Activated CD8-positive, alpha-beta T cell treated with anti-CD3 and anti-CD28 coated beads, Interleukin-2, amount 10 ng/mL, durations not matched to agents 7 days and 5 days (primary cell): ENCODE measurements at regions not wholly inside any gene's neighbourhood (a gene's known extent, or its start where the extent isn't known, plus 50 kb on each side); places are given as distances from the start of the nearest gene placed in this dataset.
"Not testable (repeated sequence)": the region's sequence is repeated elsewhere in the genome, so short reads cannot be mapped to it uniquely, and the experiment has no call there.

Experiments
- ATAC-seq: fragments of 150-1000 bp; cut with Tn5 transposase; one replicate; pipeline ENCODE4 v1.10.0; 2021; ENCODE audit warnings: moderate library complexity
- CTCF ChIA-PET: fragments of 350-600 bp; sonication (Branson Sonifier 250); formaldehyde crosslinking; loops from one replicate; lab custom pipeline; 2021; ENCODE audit warnings: antibody characterized with exemption; lab: Charles Lee
- POLR2A ChIA-PET: fragments of 350-600 bp; sonication (Branson Sonifier 250); formaldehyde crosslinking; loops from one replicate; lab custom pipeline; 2021; ENCODE audit warnings: antibody characterized with exemption; lab: Charles Lee
- DNase-seq: peaks from one replicate; pipeline ENCODE4 v3.0.0-alpha.2; 2020
- H3K27ac Mint-ChIP-seq: one replicate; pipeline ENCODE4 v1.8.0; 2021; ENCODE audit warnings: mild to moderate bottlenecking, mixed read lengths
- H3K27me3 Mint-ChIP-seq: one replicate; pipeline ENCODE4 v1.8.0; 2021; ENCODE audit warnings: low read depth, mixed read lengths
- H3K36me3 Mint-ChIP-seq: one replicate; pipeline ENCODE4 v1.8.0; 2021; ENCODE audit warnings: low read depth, mixed read lengths
- H3K4me1 Mint-ChIP-seq: one replicate; pipeline ENCODE4 v1.8.0; 2021; ENCODE audit warnings: low read depth, mixed read lengths
- H3K4me3 Mint-ChIP-seq: one replicate; pipeline ENCODE4 v1.8.0; 2021; ENCODE audit warnings: mild to moderate bottlenecking, mixed read lengths
- H3K9me3 Mint-ChIP-seq: one replicate; pipeline ENCODE4 v1.8.0; 2022; ENCODE audit warnings: mixed read lengths; ENCODE audit not compliant: insufficient read depth

GRCh38 chr7:39758234-39758970 is 135.0 kb downstream of the RALA start:
- Mint-ChIP-seq H3K36me3 (no peaks in the 10 kb centered on the region), H3K4me3 (no peak overlapping the region), H3K27me3 (no peaks in the 10 kb centered on the region), H3K4me1 (peaks cover 12% of the 10 kb centered on the region), H3K27ac (no peak overlapping the region), H3K9me3 (no peaks in the 10 kb centered on the region)
- ATAC-seq (no peak), DNase-seq (no peak)
- ChIA-PET POLR2A (no interaction called here), CTCF (interaction anchor here (1.9 kb wide), 1 partner anchor 17 kb away, joined by 6 read pairs; no protein-coding TSS in a partner anchor)

- Mint-ChIP-seq H3K36me3 (peaks cover 2% of the 10 kb centered on the region), H3K4me3 (no peak overlapping the region), H3K9me3 (no peaks in the 10 kb centered on the region), H3K27ac (no peak overlapping the region), H3K4me1 (peaks cover 5% of the 10 kb centered on the region), H3K27me3 (no peaks in the 10 kb centered on the region)
- ChIA-PET CTCF (interaction anchor here (1.1 kb wide), 1 partner anchor 181 kb away, joined by 3 read pairs; no protein-coding TSS in a partner anchor), POLR2A (no interaction called here)
- ATAC-seq: no peak
- DNase-seq: no peak
Measured at GRCh38 chr7:39761449-39761848, 138.1 kb downstream of the RALA start.

GRCh38 chr7:39762466-39762865 is 139.1 kb downstream of the RALA start:
- H3K36me3 Mint-ChIP-seq, POLR2A ChIA-PET, H3K27ac Mint-ChIP-seq, H3K27me3 Mint-ChIP-seq, ATAC-seq, DNase-seq, CTCF ChIA-PET, H3K4me3 Mint-ChIP-seq, H3K9me3 Mint-ChIP-seq, H3K4me1 Mint-ChIP-seq: not testable (repeated sequence)

- H3K4me1 Mint-ChIP-seq, DNase-seq, H3K27me3 Mint-ChIP-seq, ATAC-seq, CTCF ChIA-PET, H3K9me3 Mint-ChIP-seq, H3K27ac Mint-ChIP-seq, H3K4me3 Mint-ChIP-seq, H3K36me3 Mint-ChIP-seq, POLR2A ChIA-PET: not testable (repeated sequence)
Measured at GRCh38 chr7:39762881-39763280, 139.5 kb downstream of the RALA start.

- H3K27me3 Mint-ChIP-seq, ATAC-seq, CTCF ChIA-PET, H3K27ac Mint-ChIP-seq, POLR2A ChIA-PET, DNase-seq, H3K9me3 Mint-ChIP-seq, H3K36me3 Mint-ChIP-seq, H3K4me3 Mint-ChIP-seq, H3K4me1 Mint-ChIP-seq: not testable (repeated sequence)
Measured at GRCh38 chr7:39765833-39766232, 142.5 kb downstream of the RALA start.

- H3K9me3 Mint-ChIP-seq, CTCF ChIA-PET, H3K4me1 Mint-ChIP-seq, H3K27me3 Mint-ChIP-seq, POLR2A ChIA-PET, H3K4me3 Mint-ChIP-seq, ATAC-seq, H3K27ac Mint-ChIP-seq, H3K36me3 Mint-ChIP-seq, DNase-seq: not testable (repeated sequence)
Measured at GRCh38 chr7:39768439-39768838, 145.1 kb downstream of the RALA start.

GRCh38 chr7:39774341-39774851 is 151.0 kb downstream of the RALA start:
- H3K27me3 Mint-ChIP-seq, CTCF ChIA-PET, H3K27ac Mint-ChIP-seq, POLR2A ChIA-PET, H3K36me3 Mint-ChIP-seq, H3K4me1 Mint-ChIP-seq, ATAC-seq, DNase-seq, H3K4me3 Mint-ChIP-seq, H3K9me3 Mint-ChIP-seq: not testable (repeated sequence)

GRCh38 chr7:39781557-39781956 is 158.2 kb downstream of the RALA start:
- DNase-seq, POLR2A ChIA-PET, ATAC-seq, CTCF ChIA-PET, H3K27ac Mint-ChIP-seq, H3K36me3 Mint-ChIP-seq, H3K4me1 Mint-ChIP-seq, H3K4me3 Mint-ChIP-seq, H3K9me3 Mint-ChIP-seq, H3K27me3 Mint-ChIP-seq: not testable (repeated sequence)

GRCh38 chr7:39786440-39786839 is 163.1 kb downstream of the RALA start:
- H3K4me3 Mint-ChIP-seq, H3K9me3 Mint-ChIP-seq, CTCF ChIA-PET, POLR2A ChIA-PET, H3K4me1 Mint-ChIP-seq, DNase-seq, H3K27ac Mint-ChIP-seq, H3K27me3 Mint-ChIP-seq, H3K36me3 Mint-ChIP-seq, ATAC-seq: not testable (repeated sequence)

- POLR2A ChIA-PET, ATAC-seq, H3K4me3 Mint-ChIP-seq, H3K4me1 Mint-ChIP-seq, H3K9me3 Mint-ChIP-seq, H3K27ac Mint-ChIP-seq, DNase-seq, H3K27me3 Mint-ChIP-seq, H3K36me3 Mint-ChIP-seq: not testable (repeated sequence)
- CTCF ChIA-PET: interaction anchor here (1.8 kb wide), 1 partner anchor 211 kb away, joined by 18 read pairs; no protein-coding TSS in a partner anchor
Measured at GRCh38 chr7:39791035-39791434, 159.0 kb upstream of the CDK13 start.

- H3K9me3 Mint-ChIP-seq: not testable (repeated sequence)
Measured at GRCh38 chr7:39791911-39792310, 158.1 kb upstream of the CDK13 start.

GRCh38 chr7:39793026-39793425 is 157.0 kb upstream of the CDK13 start:
- H3K4me1 Mint-ChIP-seq, H3K9me3 Mint-ChIP-seq, ATAC-seq, CTCF ChIA-PET, H3K27ac Mint-ChIP-seq, H3K36me3 Mint-ChIP-seq, H3K27me3 Mint-ChIP-seq, DNase-seq, POLR2A ChIA-PET, H3K4me3 Mint-ChIP-seq: not testable (repeated sequence)

More at GRCh38 chr7:39791911-39792310, 158.1 kb upstream of the CDK13 start:
- H3K36me3 Mint-ChIP-seq, DNase-seq, H3K4me1 Mint-ChIP-seq, H3K4me3 Mint-ChIP-seq, POLR2A ChIA-PET, H3K27me3 Mint-ChIP-seq, ATAC-seq, H3K27ac Mint-ChIP-seq: not testable (repeated sequence)
- CTCF ChIA-PET: interaction anchor here (1.8 kb wide), 1 partner anchor 212 kb away, joined by 18 read pairs; no protein-coding TSS in a partner anchor
